ENCODE measurements at regions not wholly inside any gene's neighbourhood (a gene's known extent, or its start where the extent isn't known, plus 50 kb on each side); places are given as distances from the start of the nearest gene placed in this dataset.

DNA sequence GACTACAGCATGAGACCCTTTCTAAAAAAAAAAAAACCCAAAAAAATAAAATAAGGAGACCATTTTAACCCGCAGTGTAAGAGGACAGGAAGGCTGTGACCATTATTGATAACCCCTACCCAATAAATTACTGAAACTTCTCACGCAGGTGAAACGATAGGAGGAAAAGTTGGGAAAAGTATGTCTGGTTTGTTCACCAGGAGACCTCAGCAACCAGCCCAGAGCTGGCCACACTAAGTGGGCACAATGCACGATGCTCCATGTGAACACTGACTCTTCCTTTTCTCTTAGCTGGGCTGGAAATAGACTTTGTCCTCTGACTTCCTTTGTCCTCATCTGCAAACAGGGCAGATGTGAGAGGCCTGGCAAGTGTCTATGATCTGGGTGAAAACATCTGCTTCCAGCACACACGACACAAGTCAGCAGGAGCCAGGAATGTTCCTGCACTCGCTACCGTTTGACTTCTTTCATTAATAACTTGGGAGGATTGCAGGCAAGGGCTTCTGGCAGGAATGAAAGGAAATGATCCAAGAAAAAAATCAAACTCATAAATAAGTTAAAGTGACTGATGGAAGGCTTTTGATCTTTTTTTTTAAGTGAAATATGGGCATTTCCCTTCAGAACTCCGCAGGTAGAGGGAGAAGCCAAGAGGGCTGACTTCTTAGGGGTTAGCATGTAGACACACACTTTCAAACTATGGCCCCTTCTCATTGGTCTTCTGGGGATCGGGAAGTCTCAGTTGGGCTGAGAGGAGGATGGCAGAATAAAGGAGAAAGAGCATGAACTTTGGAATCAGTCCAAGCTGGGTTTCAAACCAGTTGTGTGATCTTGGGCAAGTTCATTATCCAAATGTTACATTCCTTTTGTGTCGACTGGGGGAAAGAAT lies 137.4 kb upstream of the MYCN start:
- no peak overlapping the region for H3K4me2 ChIP-seq (ENCODE audit: insufficient read depth, low read length)
- no peak overlapping the region for H3K4me3 ChIP-seq (ENCODE audit: insufficient read depth, low read length)
- H2AFZ ChIP-seq (ENCODE audit: low read length) = no peak overlapping the region
- no peak overlapping the region for H3K27ac ChIP-seq (ENCODE audit: low read depth, low read length)
- no peak for DNase-seq (ENCODE audit: insufficient read length, low spot score, missing footprints)
- H3K9me3 ChIP-seq (ENCODE audit: low read depth, low read length) = no peaks in the 10 kb centered on the region
- H3K36me3 ChIP-seq (ENCODE audit: insufficient read depth, low read length) = no peaks in the 10 kb centered on the region
- no peaks in the 10 kb centered on the region for H3K4me1 ChIP-seq (ENCODE audit: insufficient read depth, low read length)
- H3K27me3 ChIP-seq (ENCODE audit: insufficient read depth, low read length) = no peaks in the 10 kb centered on the region
- H3K79me2 ChIP-seq (ENCODE audit: insufficient read depth, low read length) = no peaks in the 10 kb centered on the region
- TF ChIP-seq, protein P1, sequence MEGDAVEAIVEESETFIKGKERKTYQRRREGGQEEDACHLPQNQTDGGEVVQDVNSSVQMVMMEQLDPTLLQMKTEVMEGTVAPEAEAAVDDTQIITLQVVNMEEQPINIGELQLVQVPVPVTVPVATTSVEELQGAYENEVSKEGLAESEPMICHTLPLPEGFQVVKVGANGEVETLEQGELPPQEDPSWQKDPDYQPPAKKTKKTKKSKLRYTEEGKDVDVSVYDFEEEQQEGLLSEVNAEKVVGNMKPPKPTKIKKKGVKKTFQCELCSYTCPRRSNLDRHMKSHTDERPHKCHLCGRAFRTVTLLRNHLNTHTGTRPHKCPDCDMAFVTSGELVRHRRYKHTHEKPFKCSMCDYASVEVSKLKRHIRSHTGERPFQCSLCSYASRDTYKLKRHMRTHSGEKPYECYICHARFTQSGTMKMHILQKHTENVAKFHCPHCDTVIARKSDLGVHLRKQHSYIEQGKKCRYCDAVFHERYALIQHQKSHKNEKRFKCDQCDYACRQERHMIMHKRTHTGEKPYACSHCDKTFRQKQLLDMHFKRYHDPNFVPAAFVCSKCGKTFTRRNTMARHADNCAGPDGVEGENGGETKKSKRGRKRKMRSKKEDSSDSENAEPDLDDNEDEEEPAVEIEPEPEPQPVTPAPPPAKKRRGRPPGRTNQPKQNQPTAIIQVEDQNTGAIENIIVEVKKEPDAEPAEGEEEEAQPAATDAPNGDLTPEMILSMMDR (IDR thresholded peaks at IDR 0.05; ENCODE audit: extremely low read depth, low read depth, low read length) = no peak
- H4K20me1 ChIP-seq (ENCODE audit: insufficient read depth, low read length) = no peaks in the 10 kb centered on the region

GRCh38 chr2:15803543-15804245 lies 136.7 kb upstream of the MYCN start:
- no peaks in the 10 kb centered on the region for H3K79me2 ChIP-seq (ENCODE audit: insufficient read depth, low read length)
- no peaks in the 10 kb centered on the region for H3K36me3 ChIP-seq (ENCODE audit: insufficient read depth, low read length)
- H4K20me1 ChIP-seq (ENCODE audit: insufficient read depth, low read length) = no peaks in the 10 kb centered on the region
- H3K27ac ChIP-seq (ENCODE audit: low read depth, low read length) = no peak overlapping the region
- H2AFZ ChIP-seq (ENCODE audit: low read length) = no peak overlapping the region
- H3K27me3 ChIP-seq (ENCODE audit: insufficient read depth, low read length) = no peaks in the 10 kb centered on the region
- H3K4me2 ChIP-seq (ENCODE audit: insufficient read depth, low read length) = no peak overlapping the region
- no peak overlapping the region for H3K4me3 ChIP-seq (ENCODE audit: insufficient read depth, low read length)
- H3K9me3 ChIP-seq (ENCODE audit: low read depth, low read length) = no peaks in the 10 kb centered on the region
- no peaks in the 10 kb centered on the region for H3K4me1 ChIP-seq (ENCODE audit: insufficient read depth, low read length)
- DNase-seq (ENCODE audit: insufficient read length, low spot score, missing footprints) = no peak
- TF ChIP-seq, protein P1 (IDR thresholded peaks at IDR 0.05; ENCODE audit: extremely low read depth, low read depth, low read length) = no peak

DNA sequence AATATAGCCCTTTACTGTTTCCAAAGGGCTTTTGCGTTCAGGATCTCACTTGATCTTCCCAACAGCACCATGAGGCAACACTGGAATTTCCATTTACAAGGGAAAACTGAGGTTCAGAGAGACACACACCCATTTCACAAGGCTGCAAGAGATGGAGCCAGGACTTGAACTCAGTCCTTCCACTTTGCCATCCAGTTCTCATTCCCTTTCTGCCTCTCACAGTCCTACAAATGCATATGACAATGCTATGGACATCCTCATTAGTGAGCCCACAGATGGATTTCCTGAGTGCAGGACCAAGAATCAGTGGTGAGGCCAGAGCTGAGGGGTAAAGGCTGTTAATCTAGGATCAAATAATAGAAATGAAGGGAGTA lies 136.1 kb upstream of the MYCN start:
- Histone ChIP-seq H3K79me2 (ENCODE audit: insufficient read depth, low read length) (no peaks in the 10 kb centered on the region), H3K4me1 (ENCODE audit: insufficient read depth, low read length) (no peaks in the 10 kb centered on the region), H4K20me1 (ENCODE audit: insufficient read depth, low read length) (no peaks in the 10 kb centered on the region), H3K9me3 (ENCODE audit: low read depth, low read length) (no peaks in the 10 kb centered on the region), H3K27me3 (ENCODE audit: insufficient read depth, low read length) (no peaks in the 10 kb centered on the region), H3K4me2 (ENCODE audit: insufficient read depth, low read length) (no peak overlapping the region), H3K4me3 (ENCODE audit: insufficient read depth, low read length) (no peak overlapping the region), H3K27ac (ENCODE audit: low read depth, low read length) (no peak overlapping the region), H3K36me3 (ENCODE audit: insufficient read depth, low read length) (no peaks in the 10 kb centered on the region), H2AFZ (ENCODE audit: low read length) (no peak overlapping the region)
- DNase-seq (ENCODE audit: insufficient read length, low spot score, missing footprints) = no peak
- TF ChIP-seq, protein P1 (IDR thresholded peaks at IDR 0.05; ENCODE audit: extremely low read depth, low read depth, low read length) = no peak

DNA sequence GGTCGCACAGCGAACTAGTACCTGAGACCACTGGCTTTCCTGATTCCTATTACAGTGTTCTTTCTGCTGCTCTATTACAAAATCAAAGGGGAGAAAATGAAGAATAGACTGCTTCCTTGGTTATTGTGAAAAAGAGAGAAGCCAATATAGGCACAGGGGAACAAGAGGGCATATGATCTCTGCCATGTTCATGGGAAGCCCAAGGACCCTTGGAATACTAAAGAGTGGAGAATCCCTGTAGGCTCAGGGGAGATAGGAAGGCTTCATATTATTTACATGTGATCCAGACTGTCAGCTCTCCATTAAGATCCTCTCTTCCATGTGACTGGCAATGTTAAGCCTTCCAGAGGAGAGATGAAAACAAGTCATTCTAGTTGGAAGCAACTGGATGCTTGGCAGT lies 135.7 kb upstream of the MYCN start:
- TF ChIP-seq, protein P1 (IDR thresholded peaks at IDR 0.05; ENCODE audit: extremely low read depth, low read depth, low read length) = no peak
- no peak for DNase-seq (ENCODE audit: insufficient read length, low spot score, missing footprints)
- H4K20me1 ChIP-seq (ENCODE audit: insufficient read depth, low read length) = no peaks in the 10 kb centered on the region
- H3K4me2 ChIP-seq (ENCODE audit: insufficient read depth, low read length) = no peak overlapping the region
- no peak overlapping the region for H2AFZ ChIP-seq (ENCODE audit: low read length)
- no peaks in the 10 kb centered on the region for H3K79me2 ChIP-seq (ENCODE audit: insufficient read depth, low read length)
- H3K4me3 ChIP-seq (ENCODE audit: insufficient read depth, low read length) = no peak overlapping the region
- no peaks in the 10 kb centered on the region for H3K4me1 ChIP-seq (ENCODE audit: insufficient read depth, low read length)
- no peak overlapping the region for H3K27ac ChIP-seq (ENCODE audit: low read depth, low read length)
- no peaks in the 10 kb centered on the region for H3K27me3 ChIP-seq (ENCODE audit: insufficient read depth, low read length)
- H3K9me3 ChIP-seq (ENCODE audit: low read depth, low read length) = no peaks in the 10 kb centered on the region
- H3K36me3 ChIP-seq (ENCODE audit: insufficient read depth, low read length) = no peaks in the 10 kb centered on the region

Data from osteoblast (primary cell).